ENCODE measurements at regions not wholly inside any gene's neighbourhood (a gene's known extent, or its start where the extent isn't known, plus 50 kb on each side); places are given as distances from the start of the nearest gene placed in this dataset.

DNA sequence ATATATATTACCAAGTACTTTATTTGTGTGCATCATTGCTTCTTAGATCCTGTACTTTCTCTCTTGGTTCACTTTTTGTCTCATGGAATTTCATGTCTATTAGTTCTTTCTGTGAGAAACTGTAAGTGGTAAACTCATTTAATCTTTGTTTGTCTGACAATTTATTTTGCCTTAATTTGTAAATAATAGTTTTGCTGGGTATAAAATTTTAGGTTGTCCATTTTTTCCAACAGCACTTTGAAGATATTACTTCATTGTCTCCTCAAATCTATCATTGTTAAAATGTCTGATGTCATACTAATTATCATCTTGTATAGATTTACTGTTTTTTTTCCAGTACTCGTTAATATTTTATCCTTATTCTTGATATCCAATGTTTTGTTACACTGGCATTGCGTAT, 205.2 kb upstream of the CDYL start:
- TF ChIP-seq, protein P1, sequence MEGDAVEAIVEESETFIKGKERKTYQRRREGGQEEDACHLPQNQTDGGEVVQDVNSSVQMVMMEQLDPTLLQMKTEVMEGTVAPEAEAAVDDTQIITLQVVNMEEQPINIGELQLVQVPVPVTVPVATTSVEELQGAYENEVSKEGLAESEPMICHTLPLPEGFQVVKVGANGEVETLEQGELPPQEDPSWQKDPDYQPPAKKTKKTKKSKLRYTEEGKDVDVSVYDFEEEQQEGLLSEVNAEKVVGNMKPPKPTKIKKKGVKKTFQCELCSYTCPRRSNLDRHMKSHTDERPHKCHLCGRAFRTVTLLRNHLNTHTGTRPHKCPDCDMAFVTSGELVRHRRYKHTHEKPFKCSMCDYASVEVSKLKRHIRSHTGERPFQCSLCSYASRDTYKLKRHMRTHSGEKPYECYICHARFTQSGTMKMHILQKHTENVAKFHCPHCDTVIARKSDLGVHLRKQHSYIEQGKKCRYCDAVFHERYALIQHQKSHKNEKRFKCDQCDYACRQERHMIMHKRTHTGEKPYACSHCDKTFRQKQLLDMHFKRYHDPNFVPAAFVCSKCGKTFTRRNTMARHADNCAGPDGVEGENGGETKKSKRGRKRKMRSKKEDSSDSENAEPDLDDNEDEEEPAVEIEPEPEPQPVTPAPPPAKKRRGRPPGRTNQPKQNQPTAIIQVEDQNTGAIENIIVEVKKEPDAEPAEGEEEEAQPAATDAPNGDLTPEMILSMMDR (IDR thresholded peaks at IDR 0.05; ENCODE audit: low read length) = no peak
- no peak for TF ChIP-seq EZH2 (IDR thresholded peaks at IDR 0.05; ENCODE audit: borderline replicate concordance, low read length)

All from OCI-LY1 (cell line).